Loucy (cell line): ENCODE measurements at regions not wholly inside any gene's neighbourhood (a gene's known extent, or its start where the extent isn't known, plus 50 kb on each side); places are given as distances from the start of the nearest gene placed in this dataset.

Source experiments
- H2AFZ ChIP-seq: fragments of 200-600 bp; sonication (generic); 2 replicates; pipeline ENCODE4 v1.6.0; 2016; ENCODE audit warnings: antibody characterized with exemption, mild to moderate bottlenecking, low read length, moderate library complexity
- H3F3A ChIP-seq: fragments of 200-600 bp; 2 replicates; pipeline ENCODE4 v1.6.0; 2016; ENCODE audit warnings: antibody characterized with exemption, low read depth, mild to moderate bottlenecking
- H3K27me3 ChIP-seq: fragments of 200-600 bp; sonication (generic); 2 replicates; pipeline ENCODE4 v1.6.1; 2014; ENCODE audit warnings: low read length, mild to moderate bottlenecking; ENCODE audit not compliant: insufficient read depth, poor library complexity, severe bottlenecking
- H3K36me3 ChIP-seq: fragments of 200-600 bp; sonication (generic); 2 replicates; pipeline ENCODE4 v1.6.1; 2016; ENCODE audit warnings: low read length; ENCODE audit not compliant: insufficient read depth
- H3K4me1 ChIP-seq: fragments of 200-600 bp; sonication (generic); 2 replicates; pipeline ENCODE4 v1.5.1; 2014; ENCODE audit warnings: low read length, mild to moderate bottlenecking; ENCODE audit not compliant: insufficient read depth, poor library complexity, severe bottlenecking
- H3K4me2 ChIP-seq: fragments of 200-600 bp; sonication (generic); 2 replicates; pipeline ENCODE4 v1.6.0; 2014; ENCODE audit warnings: antibody characterized with exemption, low read length, low read depth, mild to moderate bottlenecking; ENCODE audit not compliant: poor library complexity, severe bottlenecking
- H3K4me3 ChIP-seq: fragments of 200-600 bp; sonication (generic); 2 replicates; pipeline ENCODE4 v1.5.1; 2014; ENCODE audit warnings: low read length, mild to moderate bottlenecking, mixed read lengths; ENCODE audit not compliant: poor library complexity, severe bottlenecking
- H3K79me2 ChIP-seq: fragments of 200-600 bp; sonication (generic); 2 replicates; pipeline ENCODE4 v1.6.1; 2014; ENCODE audit warnings: low read length; ENCODE audit not compliant: insufficient read depth
- H3K9ac ChIP-seq: fragments of 200-600 bp; sonication (generic); 2 replicates; pipeline ENCODE4 v1.6.0; 2014; ENCODE audit warnings: mild to moderate bottlenecking, low read depth, low read length, moderate library complexity; ENCODE audit not compliant: poor library complexity, severe bottlenecking
- H3K9me2 ChIP-seq: fragments of 200-600 bp; sonication (generic); replicated peaks from 2 replicates; pipeline ENCODE4 v1.6.1; 2016; ENCODE audit warnings: low read depth, low read length, mixed read lengths
- H3K9me3 ChIP-seq: fragments of 200-600 bp; sonication (generic); 2 replicates; pipeline ENCODE4 v1.6.1; 2014; ENCODE audit warnings: mild to moderate bottlenecking, antibody characterized with exemption, low read length, low read depth; ENCODE audit not compliant: insufficient read depth
- H4K20me1 ChIP-seq: fragments of 200-600 bp; sonication (generic); 2 replicates; pipeline ENCODE4 v1.6.0; 2014; ENCODE audit warnings: antibody characterized with exemption, low read length, mild to moderate bottlenecking; ENCODE audit not compliant: insufficient read depth, poor library complexity, severe bottlenecking
- EZH2phosphoT487 ChIP-seq: fragments of 200-600 bp; IDR thresholded peaks from 2 replicates; pipeline ENCODE4 v1.6.1; 2018; ENCODE audit warnings: antibody characterized with exemption, mild to moderate bottlenecking, moderate library complexity, borderline replicate concordance
- TF ChIP-seq, protein P1 (sequence below): fragments of 200-600 bp; sonication (generic); conservative IDR thresholded peaks from 2 replicates; pipeline ENCODE4 v1.5.1; 2014; ENCODE audit warnings: mild to moderate bottlenecking, antibody characterized with exemption, low read length

DNA sequence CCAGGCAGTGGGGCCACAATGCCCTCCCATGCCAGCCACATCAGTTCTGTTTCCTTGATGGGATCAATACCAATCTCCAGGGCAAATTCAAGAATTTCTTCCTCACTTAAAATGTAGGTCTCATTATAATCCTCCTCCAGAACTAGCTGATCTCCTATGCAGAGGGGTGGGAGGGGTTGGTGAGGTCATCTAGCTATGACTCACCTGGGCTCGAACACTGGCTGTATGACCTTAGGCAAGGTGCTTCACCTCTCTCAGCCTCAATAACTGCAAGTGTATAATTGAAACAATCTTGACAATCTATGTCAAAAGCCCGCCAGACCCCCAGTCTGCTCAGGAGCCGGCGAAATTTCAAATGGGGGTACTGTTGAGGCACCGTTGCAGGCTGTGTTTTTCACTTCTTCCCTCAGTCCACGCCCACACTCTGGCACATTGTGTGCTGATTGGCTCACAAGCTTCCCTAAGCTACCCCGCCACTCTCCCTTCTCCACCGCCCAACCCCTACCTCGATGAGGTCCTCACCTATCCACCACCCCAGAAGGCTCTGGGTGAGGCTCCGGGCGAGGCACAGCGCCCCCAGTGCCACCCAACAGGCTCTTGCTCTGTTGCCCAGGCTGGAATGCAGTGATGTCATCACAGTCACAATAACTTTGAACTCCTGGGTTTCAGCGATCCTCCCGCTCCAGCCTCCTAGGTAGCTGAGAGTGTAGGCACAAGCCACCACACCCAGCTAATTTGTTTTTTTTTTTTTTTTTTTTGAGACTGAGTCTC, 70.5 kb downstream of the ZNF22 start:
- H3K4me1 ChIP-seq, result no peaks in the 10 kb centered on the region
- H3K4me3 ChIP-seq, result no peak overlapping the region
- H3K9me3 ChIP-seq, result no peaks in the 10 kb centered on the region
- no peaks in the 10 kb centered on the region for H3K9me2 ChIP-seq
- H3K79me2 ChIP-seq, result no peaks in the 10 kb centered on the region
- H3K4me2 ChIP-seq, result no peak overlapping the region
- no peak overlapping the region for H2AFZ ChIP-seq
- H3K27me3 ChIP-seq, result no peaks in the 10 kb centered on the region
- H4K20me1 ChIP-seq, result no peaks in the 10 kb centered on the region
- no peak for TF ChIP-seq EZH2phosphoT487
- TF ChIP-seq, protein P1, sequence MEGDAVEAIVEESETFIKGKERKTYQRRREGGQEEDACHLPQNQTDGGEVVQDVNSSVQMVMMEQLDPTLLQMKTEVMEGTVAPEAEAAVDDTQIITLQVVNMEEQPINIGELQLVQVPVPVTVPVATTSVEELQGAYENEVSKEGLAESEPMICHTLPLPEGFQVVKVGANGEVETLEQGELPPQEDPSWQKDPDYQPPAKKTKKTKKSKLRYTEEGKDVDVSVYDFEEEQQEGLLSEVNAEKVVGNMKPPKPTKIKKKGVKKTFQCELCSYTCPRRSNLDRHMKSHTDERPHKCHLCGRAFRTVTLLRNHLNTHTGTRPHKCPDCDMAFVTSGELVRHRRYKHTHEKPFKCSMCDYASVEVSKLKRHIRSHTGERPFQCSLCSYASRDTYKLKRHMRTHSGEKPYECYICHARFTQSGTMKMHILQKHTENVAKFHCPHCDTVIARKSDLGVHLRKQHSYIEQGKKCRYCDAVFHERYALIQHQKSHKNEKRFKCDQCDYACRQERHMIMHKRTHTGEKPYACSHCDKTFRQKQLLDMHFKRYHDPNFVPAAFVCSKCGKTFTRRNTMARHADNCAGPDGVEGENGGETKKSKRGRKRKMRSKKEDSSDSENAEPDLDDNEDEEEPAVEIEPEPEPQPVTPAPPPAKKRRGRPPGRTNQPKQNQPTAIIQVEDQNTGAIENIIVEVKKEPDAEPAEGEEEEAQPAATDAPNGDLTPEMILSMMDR, result no peak
- no peak overlapping the region for H3K9ac ChIP-seq
- no peaks in the 10 kb centered on the region for H3K36me3 ChIP-seq
- H3F3A ChIP-seq, result no peaks in the 10 kb centered on the region

DNA sequence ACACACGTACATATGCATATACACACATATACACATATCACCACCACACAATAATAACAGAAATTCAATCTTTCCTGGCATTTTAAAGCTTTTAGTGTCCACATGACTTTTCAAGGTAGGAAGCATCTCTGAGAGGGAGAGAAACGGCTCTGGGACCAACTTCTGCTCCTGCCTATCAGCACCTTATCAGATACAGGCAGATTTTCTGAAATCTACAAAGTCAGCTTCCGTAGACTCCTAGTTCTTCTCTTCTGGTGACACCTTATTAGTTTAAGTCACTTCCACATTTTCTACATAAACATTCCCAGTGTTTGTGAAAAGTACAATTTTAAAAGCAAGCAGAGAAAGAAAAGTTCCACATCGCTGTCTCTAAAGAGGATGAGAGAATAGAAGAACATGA, 74.5 kb downstream of the ZNF22 start:
- H3K4me2 ChIP-seq, result no peak overlapping the region
- no peaks in the 10 kb centered on the region for H3K79me2 ChIP-seq
- H3K9me3 ChIP-seq, result no peaks in the 10 kb centered on the region
- no peak overlapping the region for H3K9ac ChIP-seq
- H3K27me3 ChIP-seq, result no peaks in the 10 kb centered on the region
- no peaks in the 10 kb centered on the region for H3K9me2 ChIP-seq
- TF ChIP-seq, protein P1, result no peak
- TF ChIP-seq EZH2phosphoT487, result no peak
- no peaks in the 10 kb centered on the region for H4K20me1 ChIP-seq
- no peak overlapping the region for H2AFZ ChIP-seq
- no peaks in the 10 kb centered on the region for H3K36me3 ChIP-seq
- no peaks in the 10 kb centered on the region for H3K4me1 ChIP-seq
- H3F3A ChIP-seq, result no peaks in the 10 kb centered on the region
- no peak overlapping the region for H3K4me3 ChIP-seq

DNA sequence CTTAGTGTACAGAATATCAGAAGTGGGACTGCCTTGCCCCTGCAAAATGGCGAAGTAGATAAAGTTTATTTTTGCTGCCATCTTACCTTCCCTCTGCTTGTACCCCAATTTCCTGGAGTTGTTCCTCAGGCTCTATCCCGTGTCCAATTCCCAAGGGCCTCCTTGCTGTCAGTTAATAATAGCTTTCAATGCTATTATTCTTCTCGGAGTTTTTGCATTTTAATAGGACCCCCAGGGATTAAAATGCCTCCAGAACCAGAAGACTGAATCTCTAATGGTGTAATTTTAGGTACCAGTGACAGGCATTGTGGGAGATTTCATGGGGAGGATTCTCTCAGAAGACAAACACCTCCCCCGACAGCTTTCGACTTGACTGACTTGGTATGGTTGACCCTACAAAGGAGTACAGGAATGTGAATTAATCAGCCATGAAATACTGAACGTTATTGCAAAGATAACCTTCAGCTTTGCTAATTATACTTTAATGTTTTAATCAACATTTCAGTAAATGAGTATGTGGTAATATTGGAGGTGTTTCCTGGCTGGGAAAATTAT, 75.2 kb downstream of the ZNF22 start:
- H2AFZ ChIP-seq, result no peak overlapping the region
- TF ChIP-seq, protein P1, result no peak
- no peak for TF ChIP-seq EZH2phosphoT487

More for the DNA sequence above, 75.2 kb downstream of the ZNF22 start:
- no peaks in the 10 kb centered on the region for H3K9me3 ChIP-seq
- H3F3A ChIP-seq, result no peaks in the 10 kb centered on the region
- no peaks in the 10 kb centered on the region for H3K36me3 ChIP-seq
- no peaks in the 10 kb centered on the region for H3K79me2 ChIP-seq
- no peak overlapping the region for H3K4me3 ChIP-seq
- no peaks in the 10 kb centered on the region for H3K4me1 ChIP-seq
- H4K20me1 ChIP-seq, result no peaks in the 10 kb centered on the region
- H3K4me2 ChIP-seq, result no peak overlapping the region
- H3K27me3 ChIP-seq, result no peaks in the 10 kb centered on the region
- H3K9me2 ChIP-seq, result no peaks in the 10 kb centered on the region
- no peak overlapping the region for H3K9ac ChIP-seq
